HG03060 (cell line): ENCODE measurements at regions not wholly inside any gene's neighbourhood (a gene's known extent, or its start where the extent isn't known, plus 50 kb on each side); places are given as distances from the start of the nearest gene placed in this dataset.
"Not testable (repeated sequence)": the region's sequence is repeated elsewhere in the genome, so short reads cannot be mapped to it uniquely, and the experiment has no call there.

Source experiments
- ATAC-seq: cut with Tn5 transposase; IDR thresholded peaks from one replicate; pipeline ENCODE4 v1.9.1; 2021; ENCODE audit warnings: low read depth, moderate number of reproducible peaks; ENCODE audit not compliant: unreplicated experiment

- no peak for ATAC-seq
Measured at GRCh38 chr4:81796790-81797528, 325.3 kb upstream of the RASGEF1B start.

DNA sequence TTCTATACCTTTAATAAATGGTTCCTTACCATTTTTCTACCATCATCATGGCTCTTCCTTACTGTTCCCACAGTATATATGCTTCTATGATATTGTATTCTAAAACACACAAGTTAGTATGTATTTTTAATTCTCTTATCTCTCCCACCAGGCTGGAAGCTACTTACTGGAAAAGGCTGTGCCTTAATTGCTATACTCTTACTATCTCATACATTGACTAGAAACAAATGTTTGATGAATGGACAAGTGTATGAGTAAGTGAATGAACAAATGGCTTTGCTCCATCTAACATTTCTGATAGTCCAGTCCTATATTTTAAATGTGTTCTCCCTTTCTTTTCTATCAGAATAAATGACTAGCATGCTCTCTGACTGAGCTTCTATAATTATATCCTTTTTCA, 320.8 kb upstream of the RASGEF1B start:
- ATAC-seq = no peak

DNA sequence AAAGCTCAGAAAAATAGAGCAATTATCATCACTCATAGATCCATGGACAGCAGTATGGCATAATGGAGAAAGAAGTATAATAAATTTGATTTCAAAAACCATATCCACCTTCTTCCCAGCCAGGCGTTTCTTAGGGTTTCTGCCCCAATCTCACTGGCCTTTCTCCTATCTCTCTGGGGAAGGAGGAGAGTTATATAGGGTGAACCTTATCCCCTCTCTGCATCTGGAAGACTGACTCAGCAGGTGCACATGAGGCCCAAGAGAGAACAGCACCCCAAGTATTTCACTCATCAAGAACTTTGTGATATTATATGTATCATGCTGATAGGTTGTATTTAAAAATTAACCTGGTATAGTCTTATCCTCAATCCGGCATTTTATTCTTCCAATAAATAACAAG, 318.8 kb upstream of the RASGEF1B start:
- ATAC-seq = no peak

DNA sequence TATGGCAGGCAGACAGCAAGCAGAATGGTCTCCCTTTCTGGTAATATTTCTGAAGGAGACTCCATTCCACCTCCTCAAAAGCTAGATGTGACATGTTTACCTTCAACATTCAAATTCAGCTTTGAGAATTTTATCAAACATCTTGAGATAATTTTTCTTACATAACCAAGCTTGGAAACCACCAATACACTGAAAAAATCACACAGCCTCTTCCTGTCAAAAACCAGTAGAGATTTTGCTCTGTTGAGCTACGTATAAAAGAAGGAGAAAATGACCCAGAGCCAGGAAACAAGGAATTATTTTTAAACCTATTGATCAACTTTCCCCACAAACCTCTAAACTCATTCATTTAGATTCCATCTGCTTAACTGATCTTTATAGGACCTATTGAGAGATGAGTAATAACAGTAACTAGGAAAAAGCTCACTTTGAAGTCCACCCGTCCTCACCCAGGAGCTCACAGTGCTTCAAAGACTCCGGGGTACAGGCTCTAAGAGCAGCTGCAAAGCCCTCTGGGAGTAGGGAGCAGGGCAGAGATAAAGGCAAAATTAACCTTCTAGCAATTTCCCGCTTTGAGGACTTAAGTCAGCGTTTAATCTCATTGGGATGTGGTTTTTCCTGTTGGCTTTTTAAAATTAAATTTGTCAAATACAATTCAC, 318.2 kb upstream of the RASGEF1B start:
- ATAC-seq = no peak

DNA sequence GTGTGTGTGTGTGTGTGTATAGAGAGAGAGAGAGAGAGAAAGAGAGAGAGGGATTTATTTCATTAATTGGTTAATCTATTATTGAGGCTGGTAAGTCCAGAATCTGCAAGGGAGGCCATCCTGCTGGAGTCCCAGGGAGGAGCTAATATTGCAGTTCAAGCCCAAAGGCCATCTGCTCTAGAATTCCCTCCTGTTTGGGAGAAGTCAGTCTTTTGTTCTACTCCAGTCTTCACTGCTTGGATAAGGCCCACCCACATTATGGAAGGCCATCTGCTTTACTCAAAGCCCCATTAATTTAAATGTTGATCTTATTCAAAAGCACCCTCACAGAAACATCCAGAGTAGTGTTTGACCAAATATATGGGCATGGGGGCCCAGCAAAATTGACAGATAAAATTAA, 317.5 kb upstream of the RASGEF1B start:
- ATAC-seq = no peak

DNA sequence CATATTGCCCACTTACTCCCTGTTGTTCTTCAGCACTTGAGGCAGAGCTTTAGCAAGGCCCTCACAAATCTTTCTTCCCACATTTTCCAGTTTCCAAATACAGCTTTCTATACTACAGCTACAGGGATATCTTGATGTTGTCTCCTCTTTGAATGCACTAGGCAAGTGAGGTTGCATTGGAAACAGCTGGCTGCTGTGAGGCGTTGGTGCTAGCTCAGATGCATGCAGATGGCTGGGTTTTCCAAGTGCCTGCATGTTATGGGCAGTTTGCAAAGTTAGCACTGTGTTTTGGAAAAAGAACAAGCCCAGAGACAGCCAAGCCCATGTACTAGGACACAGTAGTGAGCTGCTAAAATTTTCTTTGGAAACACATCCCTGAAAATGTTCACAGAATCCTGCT, 315.1 kb upstream of the RASGEF1B start:
- no peak for ATAC-seq

- ATAC-seq = no peak
Measured at GRCh38 chr4:81786063-81786763, 314.5 kb upstream of the RASGEF1B start.

DNA sequence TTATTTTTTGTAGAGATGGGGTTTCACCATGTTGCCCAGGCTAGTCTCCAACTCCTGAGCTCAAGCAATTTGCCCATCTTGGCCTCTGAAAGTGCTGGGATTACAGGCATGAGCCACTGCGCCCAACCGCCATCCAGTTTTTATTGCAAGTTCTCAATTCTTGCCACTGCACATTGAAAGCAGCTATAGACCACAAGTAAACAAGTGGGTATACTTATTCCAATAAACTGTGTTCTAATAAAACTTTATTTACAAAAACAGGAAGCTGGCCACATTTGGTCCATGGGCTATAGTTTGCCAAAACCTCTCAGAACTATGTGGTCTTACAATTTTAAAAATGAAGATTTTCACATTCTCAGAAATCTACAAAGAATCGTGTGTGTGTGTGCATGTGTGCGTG, 313.6 kb upstream of the RASGEF1B start:
- ATAC-seq = no peak

DNA sequence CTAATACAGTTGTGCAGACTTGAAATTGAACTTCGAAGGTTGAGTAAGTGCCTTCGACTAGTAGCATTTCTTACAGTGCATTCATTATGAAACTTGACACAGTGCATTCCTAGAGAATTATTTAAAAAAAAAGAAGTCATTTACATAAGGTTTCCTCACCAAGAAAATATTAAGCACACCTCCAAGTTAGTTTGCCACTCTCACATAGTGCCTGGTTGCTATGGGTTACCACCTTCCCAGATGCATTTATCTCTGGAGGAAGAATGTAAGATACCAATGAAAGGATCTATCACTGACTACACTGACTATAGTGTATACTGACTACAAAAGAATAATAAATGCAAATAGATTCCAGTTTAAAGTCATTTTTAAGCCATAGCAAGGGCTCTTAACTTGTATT, 311.9 kb upstream of the RASGEF1B start:
- ATAC-seq = no peak

DNA sequence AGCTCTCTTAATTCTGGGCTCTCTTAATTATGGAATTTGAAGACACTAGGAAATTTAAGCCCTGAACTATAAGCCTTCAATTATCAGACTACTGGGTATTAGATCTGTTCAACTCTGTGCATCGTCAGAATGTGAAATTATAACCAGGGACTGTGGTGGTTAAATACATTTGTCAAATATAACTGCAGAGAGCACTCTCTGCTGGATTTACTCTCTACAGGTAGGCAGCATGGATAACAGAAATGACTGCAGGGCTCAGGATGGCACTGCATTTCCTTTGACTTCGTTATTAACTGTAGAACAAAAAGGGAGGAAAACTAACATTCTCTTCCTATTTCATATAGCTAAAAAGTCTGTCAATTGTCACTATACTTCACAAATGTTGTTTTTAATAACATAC, 310.1 kb upstream of the RASGEF1B start:
- no peak for ATAC-seq

DNA sequence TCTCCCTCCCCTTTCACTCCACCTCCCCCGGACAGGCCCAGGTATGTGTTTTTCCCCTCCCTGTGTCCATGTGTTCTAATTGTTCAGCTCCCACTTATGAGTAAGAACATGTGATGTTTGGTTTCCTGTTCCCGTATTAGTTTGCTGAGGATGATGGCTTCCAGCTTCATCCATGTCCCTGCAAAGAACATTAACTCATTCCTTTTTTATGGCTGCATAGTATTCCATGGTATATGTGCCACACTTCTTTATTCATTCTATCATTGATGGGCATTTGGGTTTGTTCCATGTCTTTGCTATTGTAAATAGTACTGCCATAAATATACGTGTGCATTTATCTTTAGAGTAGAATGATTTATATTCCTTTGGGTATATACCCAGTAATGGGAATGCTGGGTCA, 306.0 kb upstream of the RASGEF1B start:
- ATAC-seq = not testable (repeated sequence)

DNA sequence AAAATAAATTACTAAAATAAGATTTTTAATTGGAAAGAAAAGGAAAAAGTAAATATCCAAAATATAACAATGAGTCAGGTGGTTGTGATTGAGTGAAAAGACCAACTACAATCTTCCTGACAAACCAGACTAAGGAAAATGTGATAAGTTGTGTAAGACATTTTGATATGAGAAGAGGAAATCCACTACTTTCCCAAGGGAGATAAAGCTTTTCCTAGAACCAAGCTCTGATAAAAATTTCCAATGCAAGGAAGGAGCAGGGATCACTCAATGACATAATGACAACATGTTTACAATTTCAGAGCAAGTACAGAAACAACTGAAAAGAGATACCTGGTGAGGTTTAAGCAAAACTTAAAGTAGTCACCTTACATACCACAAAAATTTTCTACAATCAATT, 305.1 kb upstream of the RASGEF1B start:
- no peak for ATAC-seq

DNA sequence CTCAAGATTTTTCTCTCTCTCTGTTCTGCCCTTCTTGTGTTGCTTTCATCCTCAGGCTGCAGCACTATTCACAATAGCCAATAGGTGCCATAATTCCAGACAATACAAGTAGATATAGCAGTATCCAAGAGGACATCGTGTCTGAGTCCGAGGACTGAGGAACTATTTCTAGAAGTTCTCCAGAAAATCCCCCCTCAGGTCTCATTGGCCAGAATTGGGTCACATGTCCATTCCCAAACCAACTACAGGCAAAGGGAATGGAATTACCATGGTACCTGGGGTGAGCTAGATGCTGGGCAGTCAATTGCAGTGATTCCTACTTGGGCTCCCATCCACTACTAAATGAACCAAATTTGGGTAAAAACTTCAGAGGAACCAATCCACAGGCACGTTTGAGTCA, 301.9 kb upstream of the RASGEF1B start:
- no peak for ATAC-seq

- no peak for ATAC-seq
Measured at GRCh38 chr4:81771721-81772120, 300.0 kb upstream of the RASGEF1B start.

GRCh38 chr4:81769244-81769643, 297.5 kb upstream of the RASGEF1B start:
- ATAC-seq = no peak

GRCh38 chr4:81758574-81759264, 287.0 kb upstream of the RASGEF1B start:
- no peak for ATAC-seq

DNA sequence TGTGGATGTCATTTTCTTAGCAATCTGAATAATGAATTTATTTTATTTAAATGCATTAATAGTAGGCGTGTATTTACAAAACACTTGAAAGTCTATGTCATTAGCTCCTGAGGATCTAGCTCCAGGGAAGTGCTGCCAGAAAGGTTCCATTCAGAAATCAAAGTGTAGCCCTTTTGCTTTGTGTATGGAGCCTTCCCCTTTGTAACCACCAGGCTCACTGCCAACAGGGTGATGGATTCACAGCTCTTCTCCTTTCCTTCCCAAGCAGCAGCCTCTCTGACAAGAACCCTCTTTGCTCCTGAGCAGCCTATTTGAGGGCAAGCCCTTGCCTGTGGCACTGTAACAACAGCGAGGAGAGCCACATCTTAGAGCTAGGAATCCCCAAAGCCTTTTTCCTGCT, 286.0 kb upstream of the RASGEF1B start:
- ATAC-seq = no peak

- peak; percentile 90 for ATAC-seq
Measured at GRCh38 chr4:81756973-81757372, 285.3 kb upstream of the RASGEF1B start.

DNA sequence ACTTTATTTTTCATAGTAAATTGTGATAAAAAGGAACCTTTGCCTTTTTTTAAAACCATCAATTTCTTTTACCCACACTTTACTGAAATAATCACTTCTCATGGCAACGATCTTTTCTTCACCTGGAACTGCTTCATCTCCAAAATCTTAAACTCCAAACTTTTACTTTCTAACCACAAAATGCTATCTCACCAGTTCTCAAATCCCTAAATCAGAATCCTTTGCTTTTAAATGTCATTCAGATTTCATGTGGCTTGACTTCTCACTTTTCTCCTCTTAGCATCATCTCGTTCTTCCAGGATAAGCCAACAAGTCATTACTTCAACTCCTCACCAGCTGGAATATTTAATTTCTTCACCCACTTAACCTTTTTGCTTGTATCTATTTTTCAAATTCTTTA, 284.3 kb upstream of the RASGEF1B start:
- no peak for ATAC-seq

- no peak for ATAC-seq
Measured at GRCh38 chr4:81754169-81754568, 282.5 kb upstream of the RASGEF1B start.
